HG02870 (cell line): ENCODE measurements at regions not wholly inside any gene's neighbourhood (a gene's known extent, or its start where the extent isn't known, plus 50 kb on each side); places are given as distances from the start of the nearest gene placed in this dataset.
"Not testable (repeated sequence)": the region's sequence is repeated elsewhere in the genome, so short reads cannot be mapped to it uniquely, and the experiment has no call there.

ENCODE experiments used
- ATAC-seq: cut with Tn5 transposase; IDR thresholded peaks from one replicate; pipeline ENCODE4 v1.9.1; 2021; ENCODE audit warnings: mild to moderate bottlenecking, moderate library complexity; ENCODE audit not compliant: unreplicated experiment

- ATAC-seq: no peak
Observed at GRCh38 chr10:30765022-30765615, 135.6 kb upstream of the LYZL2 start.

- no peak for ATAC-seq
Observed at GRCh38 chr10:30763918-30764317, 134.4 kb upstream of the LYZL2 start.

- no peak for ATAC-seq
Observed at GRCh38 chr10:30762620-30763019, 133.1 kb upstream of the LYZL2 start.

- ATAC-seq: no peak
Observed at GRCh38 chr10:30759423-30759822, 129.9 kb upstream of the LYZL2 start.

- no peak for ATAC-seq
Observed at GRCh38 chr10:30758338-30758737, 128.8 kb upstream of the LYZL2 start.

- ATAC-seq: no peak
Observed at GRCh38 chr10:30756896-30757295, 127.3 kb upstream of the LYZL2 start.

- no peak for ATAC-seq
Observed at GRCh38 chr10:30756151-30756550, 126.6 kb upstream of the LYZL2 start.

- no peak for ATAC-seq
Observed at GRCh38 chr10:30755441-30755953, 125.9 kb upstream of the LYZL2 start.

GRCh38 chr10:30752481-30752881 lies 122.9 kb upstream of the LYZL2 start:
- no peak for ATAC-seq

- peak; percentile 65 for ATAC-seq
Observed at GRCh38 chr10:30751678-30752331, 122.3 kb upstream of the LYZL2 start.

GRCh38 chr10:30750971-30751677 lies 121.6 kb upstream of the LYZL2 start:
- no peak for ATAC-seq

- ATAC-seq: no peak
Observed at GRCh38 chr10:30749385-30749784, 119.8 kb upstream of the LYZL2 start.

- ATAC-seq: no peak
Observed at GRCh38 chr10:30748152-30748973, 118.8 kb upstream of the LYZL2 start.

- ATAC-seq: no peak
Observed at GRCh38 chr10:30747633-30748032, 118.1 kb upstream of the LYZL2 start.

- no peak for ATAC-seq
Observed at GRCh38 chr10:30745953-30746352, 116.4 kb upstream of the LYZL2 start.

GRCh38 chr10:30744106-30744505 lies 114.6 kb upstream of the LYZL2 start:
- ATAC-seq: no peak

GRCh38 chr10:30743586-30743985 lies 114.0 kb upstream of the LYZL2 start:
- no peak for ATAC-seq

- peak; percentile 59 for ATAC-seq
Observed at GRCh38 chr10:30742471-30742870, 112.9 kb upstream of the LYZL2 start.

GRCh38 chr10:30740774-30741173 lies 111.2 kb upstream of the LYZL2 start:
- not testable (repeated sequence) for ATAC-seq

GRCh38 chr10:30738416-30738815 lies 108.9 kb upstream of the LYZL2 start:
- ATAC-seq: no peak

- ATAC-seq: peak; percentile 36
Observed at GRCh38 chr10:30737931-30738391, 108.4 kb upstream of the LYZL2 start.
